H1 (cell line): ENCODE measurements at regions not wholly inside any gene's neighbourhood (a gene's known extent, or its start where the extent isn't known, plus 50 kb on each side); places are given as distances from the start of the nearest gene placed in this dataset.
A peak's percentile ranks its signal among the peaks of the same experiment; 100 is the strongest.
"Not testable (repeated sequence)": the region's sequence is repeated elsewhere in the genome, so short reads cannot be mapped to it uniquely, and the experiment has no call there.

Source experiments
- CTCF ChIA-PET: fragments of 300-600 bp; sonication (Branson Sonifier 250); formaldehyde crosslinking; loops from one replicate; lab custom pipeline; 2021; ENCODE audit not compliant: partially characterized antibody; lab: Charles Lee
- POLR2A ChIA-PET: fragments of 300-600 bp; sonication (Branson Sonifier 250); formaldehyde crosslinking; loops from one replicate; lab custom pipeline; 2021; ENCODE audit warnings: inconsistent platforms; ENCODE audit not compliant: partially characterized antibody; lab: Charles Lee
- DNase-seq, 2 experiments: peaks; one replicate each; pipeline versions ENCODE4 v3.0.0 to v3.0.0-alpha.2; 2010 to 2022; ENCODE audit warnings: low spot score in 2 of 2, low read depth in 1 of 2, mixed read lengths in 1 of 2
- FAIRE-seq: peaks from 2 replicates; lab custom pipeline; 2011; peaks lifted over from hg19 to GRCh38; lab: Jason Lieb, UNC
- H2AFZ ChIP-seq: 2 replicates; pipeline ENCODE4 v1.8.1; 2012; ENCODE audit warnings: low read length, inconsistent platforms
- H2AK5ac ChIP-seq: 2 replicates; pipeline ENCODE4 v1.6.1; 2013; ENCODE audit warnings: low read depth, low read length
- H2BK120ac ChIP-seq: replicated peaks from 2 replicates; pipeline ENCODE3; 2013; ENCODE audit warnings: low read depth, low read length, inconsistent platforms
- H2BK12ac ChIP-seq: 2 replicates; pipeline ENCODE4 v1.6.1; 2013; ENCODE audit warnings: low read depth, low read length
- H2BK15ac ChIP-seq: 2 replicates; pipeline ENCODE4 v1.6.1; 2013; ENCODE audit warnings: low read length
- H2BK20ac ChIP-seq: 2 replicates; pipeline ENCODE4 v1.6.1; 2013; ENCODE audit warnings: low read length
- H2BK5ac ChIP-seq: 2 replicates; pipeline ENCODE4 v1.6.1; 2013; ENCODE audit warnings: low read depth, low read length
- H3K14ac ChIP-seq: 2 replicates; pipeline ENCODE4 v1.6.1; 2013; ENCODE audit warnings: inconsistent platforms; ENCODE audit not compliant: insufficient read length
- H3K18ac ChIP-seq: 2 replicates; pipeline ENCODE4 v1.6.1; 2013; ENCODE audit warnings: low read length; ENCODE audit errors: extremely low read depth
- H3K23ac ChIP-seq: 2 replicates; pipeline ENCODE4 v1.6.1; 2013; ENCODE audit warnings: inconsistent platforms; ENCODE audit not compliant: insufficient read length
- H3K23me2 ChIP-seq: 2 replicates; pipeline ENCODE4 v1.6.1; 2013; ENCODE audit warnings: low read depth, low read length
- H3K27ac ChIP-seq: 2 replicates; pipeline ENCODE4 v1.6.1; 2011; ENCODE audit warnings: low read depth, low read length, inconsistent platforms
- H3K27me3 ChIP-seq, 4 experiments: replicated peaks in 1 of 4; 1 replicate in 1 of 4; 2 replicates in 3 of 4; pipeline versions ENCODE4 v1.6.1 to v1.8.1; 2011 to 2013; ENCODE audit warnings: low read length in 3 of 4, mild to moderate bottlenecking in 3 of 4, inconsistent platforms in 2 of 4, mixed read lengths in 2 of 4, moderate library complexity in 1 of 4; ENCODE audit not compliant: control insufficient read depth in 3 of 4, insufficient read depth in 3 of 4; ENCODE audit errors: extremely low read depth in 1 of 4
- H3K36me3 ChIP-seq, 4 experiments: 2 replicates each; pipeline versions ENCODE4 v1.6.1 to v1.8.1; 2011 to 2013; ENCODE audit warnings: mild to moderate bottlenecking in 4 of 4, low read length in 3 of 4, moderate library complexity in 2 of 4, control low read depth in 1 of 4, inconsistent platforms in 1 of 4; ENCODE audit not compliant: insufficient read depth in 4 of 4, control insufficient read depth in 2 of 4
- H3K4ac ChIP-seq: replicated peaks from 2 replicates; pipeline ENCODE3; 2013; ENCODE audit warnings: low read length, low read depth, mixed read lengths, inconsistent platforms; ENCODE audit not compliant: insufficient read length
- H3K4me1 ChIP-seq, 4 experiments: replicated peaks in 1 of 4; 1 replicate in 1 of 4; 2 replicates in 3 of 4; pipeline versions ENCODE4 v1.6.1 to v1.8.1; 2011 to 2013; ENCODE audit warnings: low read length in 3 of 4, inconsistent platforms in 2 of 4, mixed read lengths in 1 of 4; ENCODE audit not compliant: insufficient read depth in 4 of 4, control insufficient read depth in 3 of 4
- H3K4me2 ChIP-seq, 2 experiments: 2 replicates each; pipeline versions ENCODE4 v1.6.1 to v1.8.1; 2011 to 2013; ENCODE audit warnings: low read depth in 2 of 2, low read length in 2 of 2, control low read depth in 1 of 2, inconsistent platforms in 1 of 2, mild to moderate bottlenecking in 1 of 2; ENCODE audit not compliant: insufficient read depth in 1 of 2
- H3K4me3 ChIP-seq, 4 experiments: fragments of 200-600, 300-600 bp in 1 of 4; sonication (generic), shearing (Covaris generic), sonication (Bioruptor Twin) in 1 of 4; 2 replicates each; pipeline versions ENCODE4 v1.5.1 to v1.8.1; 2011 to 2016; ENCODE audit warnings: low read length in 4 of 4, low read depth in 3 of 4, control low read depth in 2 of 4, inconsistent platforms in 2 of 4, mild to moderate bottlenecking in 2 of 4, mixed read lengths in 1 of 4, moderate library complexity in 1 of 4; ENCODE audit not compliant: insufficient read depth in 2 of 4; ENCODE audit errors: extremely low read depth in 1 of 4
- H3K56ac ChIP-seq: replicated peaks from 2 replicates; pipeline ENCODE3; 2013; ENCODE audit warnings: low read depth, mild to moderate bottlenecking, mixed read lengths, low read length, inconsistent platforms; ENCODE audit not compliant: insufficient read length
- H3K79me1 ChIP-seq: 2 replicates; pipeline ENCODE4 v1.6.1; 2013; ENCODE audit warnings: low read depth, low read length, control low read depth
- H3K79me2 ChIP-seq, 2 experiments: 2 replicates each; pipeline versions ENCODE4 v1.6.1 to v1.8.1; 2012 to 2013; ENCODE audit warnings: low read length in 2 of 2, mild to moderate bottlenecking in 2 of 2, inconsistent platforms in 1 of 2; ENCODE audit not compliant: insufficient read depth in 2 of 2, control insufficient read depth in 1 of 2
- H3K9ac ChIP-seq, 4 experiments: replicated peaks in 1 of 4; 1 replicate in 1 of 4; 2 replicates in 3 of 4; pipeline versions ENCODE4 v1.6.1 to v1.8.1; 2011 to 2013; ENCODE audit warnings: low read depth in 3 of 4, low read length in 3 of 4, control low read depth in 2 of 4, mild to moderate bottlenecking in 2 of 4, moderate library complexity in 2 of 4, inconsistent platforms in 1 of 4; ENCODE audit errors: extremely low read depth in 1 of 4
- H3K9me3 ChIP-seq, 2 experiments: 2 replicates each; pipeline versions ENCODE4 v1.6.1 to v1.8.1; 2012 to 2013; ENCODE audit warnings: mild to moderate bottlenecking in 2 of 2, moderate library complexity in 2 of 2, control low read depth in 1 of 2, inconsistent platforms in 1 of 2, low read depth in 1 of 2, low read length in 1 of 2, mixed read lengths in 1 of 2; ENCODE audit not compliant: insufficient read depth in 2 of 2
- H4K20me1 ChIP-seq, 2 experiments: replicated peaks in 1 of 2; 2 replicates each; pipeline versions ENCODE3 to v1.8.1; 2011 to 2013; ENCODE audit warnings: inconsistent platforms in 2 of 2, low read length in 2 of 2, mild to moderate bottlenecking in 1 of 2; ENCODE audit not compliant: insufficient read depth in 2 of 2, control insufficient read depth in 1 of 2
- H4K5ac ChIP-seq: 2 replicates; pipeline ENCODE4 v1.6.1; 2013; ENCODE audit warnings: low read length, low read depth, mixed read lengths, inconsistent platforms; ENCODE audit not compliant: insufficient read length
- H4K8ac ChIP-seq: 2 replicates; pipeline ENCODE4 v1.8.0; 2013; ENCODE audit warnings: mild to moderate bottlenecking, moderate library complexity, low read length, inconsistent platforms; ENCODE audit not compliant: insufficient read depth; ENCODE audit errors: extremely low read depth
- H4K91ac ChIP-seq: replicated peaks from 2 replicates; pipeline ENCODE3; 2013; ENCODE audit warnings: low read length, mixed read lengths, inconsistent platforms; ENCODE audit not compliant: insufficient read length
- WGBS, 2 experiments: shearing (Covaris generic) in 1 of 2; methylation state at CpG; one replicate each; pipeline versions ENCODE4 v1.1.6 to v1.1.7; 2013 to 2015; ENCODE audit warnings: low lambda C conversion rate in 2 of 2, mixed read lengths in 2 of 2, inconsistent platforms in 1 of 2, low coverage in 1 of 2, missing lambda C conversion rate in 1 of 2; ENCODE audit not compliant: insufficient replicate concordance in 2 of 2, insufficient coverage in 1 of 2, insufficient read length in 1 of 2; ENCODE audit errors: extremely low coverage in 1 of 2, missing lambda C conversion rate in 1 of 2; 5-methylcytosine and 5-hydroxymethylcytosine counted together

GRCh38 chr16:75825750-75826149, 99.5 kb upstream of the CPHXL start:
- H3K4me1 ChIP-seq, H3K18ac ChIP-seq, H4K5ac ChIP-seq, POLR2A ChIA-PET, H3K79me1 ChIP-seq, CTCF ChIA-PET, H3K14ac ChIP-seq, H4K91ac ChIP-seq, H2BK12ac ChIP-seq, H3K4me2 ChIP-seq, H3K27ac ChIP-seq, H3K27me3 ChIP-seq, H4K8ac ChIP-seq, H2BK120ac ChIP-seq, DNase-seq, FAIRE-seq, H3K4ac ChIP-seq, H3K23ac ChIP-seq, H3K36me3 ChIP-seq, H2BK5ac ChIP-seq, H3K9ac ChIP-seq, H3K4me3 ChIP-seq, H3K23me2 ChIP-seq, H3K56ac ChIP-seq, H4K20me1 ChIP-seq, H2BK15ac ChIP-seq, H2AFZ ChIP-seq, H3K9me3 ChIP-seq, H3K79me2 ChIP-seq, H2BK20ac ChIP-seq, H2AK5ac ChIP-seq: not testable (repeated sequence)
- WGBS, 2 experiments, result 87% methylated on average over 5 of the region's 6 CpGs; no CpG with 5 or more reads in 1 of the 2 experiments

GRCh38 chr16:75827372-75828038, 101.2 kb upstream of the CPHXL start:
- H3K9ac ChIP-seq, FAIRE-seq, H2BK12ac ChIP-seq, H4K91ac ChIP-seq, H3K4me1 ChIP-seq, H3K4me2 ChIP-seq, H3K27me3 ChIP-seq, H3K56ac ChIP-seq, H4K20me1 ChIP-seq, H3K23me2 ChIP-seq, H2BK5ac ChIP-seq, CTCF ChIA-PET, H3K9me3 ChIP-seq, H4K8ac ChIP-seq, H2BK20ac ChIP-seq, H3K14ac ChIP-seq, H2BK15ac ChIP-seq, H2BK120ac ChIP-seq, H2AFZ ChIP-seq, H3K18ac ChIP-seq, H2AK5ac ChIP-seq, H3K23ac ChIP-seq, H3K36me3 ChIP-seq, H3K79me2 ChIP-seq, H3K4ac ChIP-seq, H4K5ac ChIP-seq, H3K79me1 ChIP-seq, H3K27ac ChIP-seq: not testable (repeated sequence)
- POLR2A ChIA-PET, result interaction anchor here (0.7 kb wide), 1 partner anchor 157 kb away, joined by 3 read pairs; no protein-coding TSS in a partner anchor
- H3K4me3 ChIP-seq, result peak overlapping the region in 1 of 4 experiments; percentile 25; a peak in 1 of 8 replicates
- 63% methylated on average over 11 of the region's 30 CpGs; no CpG with 5 or more reads in 1 of the 2 experiments for WGBS, 2 experiments
- peak in 1 of 2 experiments; percentile 57 for DNase-seq
